Neural progenitor cell (in vitro differentiated cells): ENCODE measurements at regions not wholly inside any gene's neighbourhood (a gene's known extent, or its start where the extent isn't known, plus 50 kb on each side); places are given as distances from the start of the nearest gene placed in this dataset.
A peak's percentile ranks its signal among the peaks of the same experiment; 100 is the strongest.
"Not testable (repeated sequence)": the region's sequence is repeated elsewhere in the genome, so short reads cannot be mapped to it uniquely, and the experiment has no call there.

ENCODE experiments used
- DNase-seq: peaks from one replicate; pipeline ENCODE4 v3.0.0-alpha.2; 2016; ENCODE audit warnings: low spot score
- H2AFZ ChIP-seq: fragments of 200-600 bp; sonication (generic); replicated peaks from 2 replicates; pipeline ENCODE4 v1.6.1; 2016; ENCODE audit warnings: antibody characterized with exemption
- H3F3A ChIP-seq: fragments of 200-600 bp; sonication (generic); 2 replicates; pipeline ENCODE4 v1.6.1; 2016; ENCODE audit warnings: antibody characterized with exemption, low read depth
- H3K27ac ChIP-seq: fragments of 200-600 bp; sonication (generic); 2 replicates; pipeline ENCODE4 v1.5.1; 2016; ENCODE audit warnings: mild to moderate bottlenecking
- H3K27me3 ChIP-seq: fragments of 200-600 bp; sonication (generic); 2 replicates; pipeline ENCODE4 v1.6.1; 2016; ENCODE audit warnings: mild to moderate bottlenecking, moderate library complexity
- H3K36me3 ChIP-seq: fragments of 200-600 bp; sonication (generic); 2 replicates; pipeline ENCODE4 v1.5.1; 2016
- H3K4me1 ChIP-seq: fragments of 200-600 bp; sonication (generic); 2 replicates; pipeline ENCODE4 v1.6.1; 2016; ENCODE audit warnings: mixed run types
- H3K4me2 ChIP-seq: fragments of 200-600 bp; sonication (generic); 2 replicates; pipeline ENCODE4 v1.6.1; 2016
- H3K4me3 ChIP-seq: fragments of 200-600 bp; sonication (generic); 2 replicates; pipeline ENCODE4 v1.5.1; 2016
- H3K79me2 ChIP-seq: fragments of 200-600 bp; sonication (generic); 2 replicates; pipeline ENCODE4 v1.6.1; 2016; ENCODE audit warnings: low read depth
- H3K9ac ChIP-seq: fragments of 200-600 bp; sonication (generic); 2 replicates; pipeline ENCODE4 v1.6.1; 2016
- H3K9me3 ChIP-seq: fragments of 200-600 bp; sonication (generic); 2 replicates; pipeline ENCODE4 v1.5.1; 2016; ENCODE audit warnings: low read depth
- H4K20me1 ChIP-seq: fragments of 200-600 bp; sonication (generic); 2 replicates; pipeline ENCODE4 v1.6.1; 2016; ENCODE audit warnings: low read depth
- H3K27ac Mint-ChIP-seq: 3 replicates; pipeline ENCODE4 v1.8.0; 2021; ENCODE audit warnings: mixed read lengths
- H3K27me3 Mint-ChIP-seq: 2 replicates; pipeline ENCODE4 v1.8.0; 2022; ENCODE audit warnings: low read depth, mild to moderate bottlenecking, inconsistent platforms, moderate library complexity, mixed read lengths; ENCODE audit not compliant: insufficient read depth
- H3K36me3 Mint-ChIP-seq: 3 replicates; pipeline ENCODE4 v1.8.0; 2021; ENCODE audit warnings: mixed read lengths
- H3K4me1 Mint-ChIP-seq: 3 replicates; pipeline ENCODE4 v1.8.0; 2021; ENCODE audit warnings: mixed read lengths
- H3K4me3 Mint-ChIP-seq: 3 replicates; pipeline ENCODE4 v1.8.0; 2021; ENCODE audit warnings: mild to moderate bottlenecking, moderate library complexity, mixed read lengths
- H3K9me3 Mint-ChIP-seq: 3 replicates; pipeline ENCODE4 v1.8.0; 2020; ENCODE audit warnings: mixed read lengths
- EZH2 ChIP-seq: fragments of 200-600 bp; sonication (generic); IDR thresholded peaks from 2 replicates; pipeline ENCODE4 v1.6.1; 2017; ENCODE audit warnings: antibody characterized with exemption, mild to moderate bottlenecking, moderate library complexity
- EZH2phosphoT487 ChIP-seq: fragments of 200-600 bp; sonication (generic); IDR thresholded peaks from 2 replicates; pipeline ENCODE4 v1.6.1; 2017; ENCODE audit warnings: antibody characterized with exemption
- TF ChIP-seq, protein P1 (sequence below): fragments of 200-600 bp; sonication (generic); IDR thresholded peaks from 2 replicates; pipeline ENCODE4 v1.5.1; 2017; ENCODE audit warnings: antibody characterized with exemption, mild to moderate bottlenecking

DNA sequence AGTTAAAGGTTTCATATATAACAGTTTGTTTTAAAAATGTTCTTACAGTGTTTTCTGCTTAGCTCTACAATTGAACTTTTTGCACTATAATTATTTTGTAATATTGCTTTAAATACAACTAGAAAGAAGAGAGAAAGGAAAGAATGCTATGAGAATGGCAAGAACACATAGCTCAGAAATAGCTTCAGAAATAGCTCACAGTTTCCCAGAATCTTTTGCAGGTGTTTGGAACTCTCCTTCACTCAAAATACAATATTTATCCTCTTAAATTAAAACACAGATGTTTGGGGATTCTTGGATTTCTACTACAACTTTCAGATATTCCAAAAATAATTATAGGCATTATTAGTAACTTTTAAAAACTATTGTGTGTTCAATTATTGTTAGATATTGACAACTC lies 658.0 kb upstream of the DPPA4 start:
- DNase-seq = no peak
- Histone ChIP-seq H3K4me3 (no peak overlapping the region), H3K36me3 (no peaks in the 10 kb centered on the region), H3K27ac (no peak overlapping the region), H3K79me2 (no peaks in the 10 kb centered on the region), H3K9me3 (no peaks in the 10 kb centered on the region), H3K4me2 (no peak overlapping the region), H3F3A (no peaks in the 10 kb centered on the region), H3K9ac (no peak overlapping the region), H3K27me3 (no peaks in the 10 kb centered on the region), H2AFZ (no peak overlapping the region), H3K4me1 (no peaks in the 10 kb centered on the region), H4K20me1 (no peaks in the 10 kb centered on the region)
- no peaks in the 10 kb centered on the region for H3K4me1 Mint-ChIP-seq
- no peaks in the 10 kb centered on the region for H3K36me3 Mint-ChIP-seq
- TF ChIP-seq EZH2phosphoT487 (no peak), EZH2 (no peak)
- TF ChIP-seq, protein P1, sequence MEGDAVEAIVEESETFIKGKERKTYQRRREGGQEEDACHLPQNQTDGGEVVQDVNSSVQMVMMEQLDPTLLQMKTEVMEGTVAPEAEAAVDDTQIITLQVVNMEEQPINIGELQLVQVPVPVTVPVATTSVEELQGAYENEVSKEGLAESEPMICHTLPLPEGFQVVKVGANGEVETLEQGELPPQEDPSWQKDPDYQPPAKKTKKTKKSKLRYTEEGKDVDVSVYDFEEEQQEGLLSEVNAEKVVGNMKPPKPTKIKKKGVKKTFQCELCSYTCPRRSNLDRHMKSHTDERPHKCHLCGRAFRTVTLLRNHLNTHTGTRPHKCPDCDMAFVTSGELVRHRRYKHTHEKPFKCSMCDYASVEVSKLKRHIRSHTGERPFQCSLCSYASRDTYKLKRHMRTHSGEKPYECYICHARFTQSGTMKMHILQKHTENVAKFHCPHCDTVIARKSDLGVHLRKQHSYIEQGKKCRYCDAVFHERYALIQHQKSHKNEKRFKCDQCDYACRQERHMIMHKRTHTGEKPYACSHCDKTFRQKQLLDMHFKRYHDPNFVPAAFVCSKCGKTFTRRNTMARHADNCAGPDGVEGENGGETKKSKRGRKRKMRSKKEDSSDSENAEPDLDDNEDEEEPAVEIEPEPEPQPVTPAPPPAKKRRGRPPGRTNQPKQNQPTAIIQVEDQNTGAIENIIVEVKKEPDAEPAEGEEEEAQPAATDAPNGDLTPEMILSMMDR = no peak
- no peak overlapping the region for H3K27ac Mint-ChIP-seq
- no peaks in the 10 kb centered on the region for H3K27me3 Mint-ChIP-seq
- no peak overlapping the region for H3K4me3 Mint-ChIP-seq
- peaks cover 2% of the 10 kb centered on the region for H3K9me3 Mint-ChIP-seq

- not testable (repeated sequence) for H3K4me1 ChIP-seq, H2AFZ ChIP-seq, H4K20me1 ChIP-seq, H3K9ac ChIP-seq, H3K4me2 ChIP-seq, H3K27me3 Mint-ChIP-seq, H3K27me3 ChIP-seq, H3K4me3 ChIP-seq, H3K36me3 Mint-ChIP-seq, H3K9me3 ChIP-seq, H3K27ac ChIP-seq, H3K36me3 ChIP-seq, H3K4me3 Mint-ChIP-seq, H3K4me1 Mint-ChIP-seq, H3F3A ChIP-seq, DNase-seq, H3K27ac Mint-ChIP-seq, H3K9me3 Mint-ChIP-seq, H3K79me2 ChIP-seq
Measured at GRCh38 chr3:110001905-110002304, 664.6 kb upstream of the DPPA4 start.

GRCh38 chr3:110006913-110007312 lies 669.6 kb upstream of the DPPA4 start:
- no peaks in the 10 kb centered on the region for H4K20me1 ChIP-seq
- Mint-ChIP-seq H3K27me3 (no peaks in the 10 kb centered on the region), H3K9me3 (no peaks in the 10 kb centered on the region), H3K27ac (peak overlapping the region; percentile 10), H3K36me3 (no peaks in the 10 kb centered on the region), H3K4me3 (no peak overlapping the region), H3K4me1 (no peaks in the 10 kb centered on the region)
- no peaks in the 10 kb centered on the region for H3K79me2 ChIP-seq
- H3K9me3 ChIP-seq = no peaks in the 10 kb centered on the region
- DNase-seq = no peak
- H3K4me2 ChIP-seq = no peak overlapping the region
- H3K4me1 ChIP-seq = no peaks in the 10 kb centered on the region
- no peaks in the 10 kb centered on the region for H3F3A ChIP-seq
- no peak overlapping the region for H3K4me3 ChIP-seq
- no peaks in the 10 kb centered on the region for H3K27me3 ChIP-seq
- TF ChIP-seq, protein P1 = no peak
- TF ChIP-seq EZH2 (no peak), EZH2phosphoT487 (no peak)
- H2AFZ ChIP-seq = no peak overlapping the region
- H3K27ac ChIP-seq = no peak overlapping the region
- no peaks in the 10 kb centered on the region for H3K36me3 ChIP-seq
- no peak overlapping the region for H3K9ac ChIP-seq

DNA sequence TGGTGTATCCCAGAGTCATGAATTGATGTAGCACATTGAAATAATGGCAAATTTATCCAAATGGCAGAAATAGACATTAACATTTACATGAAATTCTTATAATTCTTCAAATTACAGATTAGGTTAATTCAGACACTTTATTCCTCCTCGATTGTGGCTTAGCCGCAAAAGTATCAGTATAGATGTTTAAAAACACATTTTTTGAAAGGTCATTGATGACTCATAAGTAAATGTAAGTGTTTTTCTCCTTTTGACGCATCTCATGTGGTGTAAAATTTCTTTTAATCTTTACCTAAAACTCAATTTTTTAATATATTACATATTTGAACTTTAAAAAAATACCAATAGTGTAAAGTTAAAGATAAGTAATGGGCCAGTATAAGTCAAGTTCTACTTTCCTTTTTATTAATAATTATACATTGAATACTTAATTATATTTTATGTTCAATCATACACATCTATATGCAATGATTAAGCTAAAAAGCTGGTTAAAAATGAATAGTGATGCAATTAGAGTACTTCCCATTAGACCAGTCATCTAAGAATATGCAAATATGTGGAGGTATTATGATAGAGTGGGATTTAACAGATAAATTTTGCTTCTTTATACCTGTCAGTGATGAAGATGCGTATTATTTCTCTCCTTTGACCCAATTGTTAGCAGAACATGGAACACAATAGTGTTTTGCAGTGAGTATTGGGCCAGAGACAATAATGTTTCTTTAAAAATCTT lies 678.1 kb upstream of the DPPA4 start:
- H2AFZ ChIP-seq = no peak overlapping the region
- no peak overlapping the region for H3K27ac ChIP-seq
- no peak for DNase-seq
- H3K4me1 ChIP-seq = peaks cover 5% of the 10 kb centered on the region
- no peaks in the 10 kb centered on the region for H3F3A ChIP-seq
- no peaks in the 10 kb centered on the region for H3K9me3 ChIP-seq
- Mint-ChIP-seq H3K36me3 (no peaks in the 10 kb centered on the region), H3K27ac (no peak overlapping the region), H3K4me3 (no peak overlapping the region), H3K27me3 (no peaks in the 10 kb centered on the region), H3K4me1 (peaks cover 5% of the 10 kb centered on the region), H3K9me3 (no peaks in the 10 kb centered on the region)
- TF ChIP-seq EZH2 (no peak), EZH2phosphoT487 (no peak)
- TF ChIP-seq, protein P1 = no peak
- no peaks in the 10 kb centered on the region for H3K36me3 ChIP-seq
- no peak overlapping the region for H3K9ac ChIP-seq
- H3K4me3 ChIP-seq = no peak overlapping the region
- no peaks in the 10 kb centered on the region for H3K79me2 ChIP-seq
- H3K4me2 ChIP-seq = no peak overlapping the region
- no peaks in the 10 kb centered on the region for H4K20me1 ChIP-seq
- H3K27me3 ChIP-seq = no peaks in the 10 kb centered on the region
